Fibroblast of lung (primary cell): ENCODE measurements at regions not wholly inside any gene's neighbourhood (a gene's known extent, or its start where the extent isn't known, plus 50 kb on each side); places are given as distances from the start of the nearest gene placed in this dataset.
"Not testable (repeated sequence)": the region's sequence is repeated elsewhere in the genome, so short reads cannot be mapped to it uniquely, and the experiment has no call there.

ENCODE experiments used
- CTCF ChIP-seq, 2 donors: IDR thresholded peaks in 1 of 2; conservative IDR thresholded peaks in 1 of 2; 1 replicate in 1 of 2; 2 replicates in 1 of 2; pipeline ENCODE4 v1.5.1; 2011 to 2012; ENCODE audit warnings: low read length in 2 of 2, control low read depth in 1 of 2, inconsistent platforms in 1 of 2, low read depth in 1 of 2, mild to moderate bottlenecking in 1 of 2
- EZH2 ChIP-seq: IDR thresholded peaks from 2 replicates; pipeline ENCODE4 v1.5.1; 2012; ENCODE audit warnings: low read length, control low read depth, mild to moderate bottlenecking; ENCODE audit errors: missing control alignments

GRCh38 chr3:76537857-76538256 is 502.0 kb upstream of the ROBO2 start:
- TF ChIP-seq CTCF (conservative IDR thresholded peaks at IDR 0.05 in 1 of 2, IDR thresholded peaks at IDR 0.05 in 1 of 2; ENCODE audit: low read depth in 1 of 2, low read length in 2 of 2); EZH2: not testable (repeated sequence)
